HEK293 (cell line): ENCODE measurements at regions not wholly inside any gene's neighbourhood (a gene's known extent, or its start where the extent isn't known, plus 50 kb on each side); places are given as distances from the start of the nearest gene placed in this dataset.
A peak's percentile ranks its signal among the peaks of the same experiment; 100 is the strongest.

Source experiments
- CTCF ChIA-PET: fragments of 350-600 bp; formaldehyde crosslinking; extraction: SDS; loops from one replicate; lab custom pipeline; 2021; ENCODE audit warnings: antibody characterized with exemption; lab: Yijun Ruan, JAX
- POLR2A ChIA-PET: fragments of 300-600 bp; formaldehyde crosslinking; extraction: SDS; loops from one replicate; lab custom pipeline; 2020; ENCODE audit warnings: antibody characterized with exemption, inconsistent platforms; lab: Yijun Ruan, JAX
- H3K27ac ChIP-seq: fragments of 200-500 bp; sonication (Bioruptor generic); 2 replicates; pipeline ENCODE4 v1.5.1; 2014; ENCODE audit warnings: low read depth, low read length, control low read depth, inconsistent platforms; ENCODE audit errors: extremely low read depth
- H3K36me3 ChIP-seq, 2 experiments: fragments of 200-500 bp in 1 of 2; sonication (Bioruptor generic) in 1 of 2; 1 replicate in 1 of 2; 2 replicates in 1 of 2; pipeline ENCODE4 v1.5.1; 2014 to 2017; ENCODE audit warnings: inconsistent platforms in 2 of 2, low read length in 2 of 2; ENCODE audit not compliant: control insufficient read depth in 2 of 2, insufficient read depth in 1 of 2
- H3K4me1 ChIP-seq: fragments of 200-500 bp; sonication (Bioruptor generic); 2 replicates; pipeline ENCODE4 v1.5.1; 2014; ENCODE audit warnings: mild to moderate bottlenecking, low read length, inconsistent platforms; ENCODE audit not compliant: control insufficient read depth, insufficient read depth
- H3K4me3 ChIP-seq: 2 replicates; pipeline ENCODE4 v1.5.1; 2011; ENCODE audit warnings: low read depth, mild to moderate bottlenecking, control low read depth, low read length, moderate library complexity
- H3K9me3 ChIP-seq: fragments of 200-500 bp; sonication (Bioruptor generic); 2 replicates; pipeline ENCODE4 v1.5.1; 2014; ENCODE audit warnings: low read depth, low read length, inconsistent platforms; ENCODE audit not compliant: control insufficient read depth, insufficient read depth
- GLIS1 ChIP-seq: fragments of 450-650 bp; formaldehyde crosslinking; IDR thresholded peaks from 2 replicates; pipeline ENCODE4 v1.5.1; 2016; ENCODE audit warnings: missing biosample characterization, missing genetic modification characterization
- HOXC10 ChIP-seq: sonication (generic); formaldehyde crosslinking; IDR thresholded peaks from 2 replicates; pipeline ENCODE4 v1.8.1; 2023; ENCODE audit warnings: mild to moderate bottlenecking, missing genetic modification reagents
- INSM2 ChIP-seq: fragments of 450-650 bp; formaldehyde crosslinking; IDR thresholded peaks from 2 replicates; pipeline ENCODE4 v1.5.1; 2016; ENCODE audit warnings: missing biosample characterization, missing genetic modification characterization
- OVOL3 ChIP-seq: fragments of 450-650 bp; formaldehyde crosslinking; IDR thresholded peaks from 2 replicates; pipeline ENCODE4 v1.5.1; 2016; ENCODE audit warnings: missing biosample characterization, missing genetic modification characterization
- PATZ1 ChIP-seq: fragments of 450-650 bp; formaldehyde crosslinking; IDR thresholded peaks from 2 replicates; pipeline ENCODE4 v1.5.1; 2016; ENCODE audit warnings: missing biosample characterization, missing genetic modification characterization
- PRDM6 ChIP-seq: fragments of 450-650 bp; formaldehyde crosslinking; IDR thresholded peaks from 2 replicates; pipeline ENCODE4 v1.5.1; 2017; ENCODE audit warnings: missing biosample characterization, missing genetic modification characterization
- ZBTB11 ChIP-seq: fragments of 450-650 bp; formaldehyde crosslinking; conservative IDR thresholded peaks from 2 replicates; pipeline ENCODE4 v1.5.1; 2016; ENCODE audit warnings: low read depth, missing biosample characterization, missing genetic modification characterization
- ZBTB48 ChIP-seq: fragments of 450-650 bp; formaldehyde crosslinking; IDR thresholded peaks from 2 replicates; pipeline ENCODE4 v1.5.1; 2016; ENCODE audit warnings: missing biosample characterization, missing genetic modification characterization
- ZBTB7A ChIP-seq: fragments of 450-650 bp; formaldehyde crosslinking; IDR thresholded peaks from 2 replicates; pipeline ENCODE4 v1.5.1; 2016; ENCODE audit warnings: low read depth, missing biosample characterization, missing genetic modification characterization
- ZFP69B ChIP-seq: fragments of 450-650 bp; formaldehyde crosslinking; IDR thresholded peaks from 2 replicates; pipeline ENCODE4 v1.5.1; 2016; ENCODE audit warnings: missing biosample characterization, missing genetic modification characterization
- ZNF112 ChIP-seq: fragments of 450-650 bp; formaldehyde crosslinking; IDR thresholded peaks from 2 replicates; pipeline ENCODE4 v1.5.0; 2017; ENCODE audit warnings: missing biosample characterization, missing genetic modification characterization
- ZNF169 ChIP-seq: fragments of 450-650 bp; formaldehyde crosslinking; IDR thresholded peaks from 2 replicates; pipeline ENCODE4 v1.5.1; 2016; ENCODE audit warnings: missing biosample characterization, missing genetic modification characterization
- ZNF335 ChIP-seq: fragments of 450-650 bp; formaldehyde crosslinking; conservative IDR thresholded peaks from 2 replicates; pipeline ENCODE4 v1.5.1; 2016; ENCODE audit warnings: missing biosample characterization, missing genetic modification characterization
- ZNF366 ChIP-seq: fragments of 450-650 bp; formaldehyde crosslinking; conservative IDR thresholded peaks from 2 replicates; pipeline ENCODE4 v1.5.1; 2016; ENCODE audit warnings: missing biosample characterization, missing genetic modification characterization
- ZNF398 ChIP-seq: fragments of 450-650 bp; formaldehyde crosslinking; IDR thresholded peaks from 2 replicates; pipeline ENCODE4 v1.5.1; 2017; ENCODE audit warnings: missing biosample characterization, missing genetic modification characterization
- ZNF514 ChIP-seq: fragments of 450-650 bp; formaldehyde crosslinking; IDR thresholded peaks from 2 replicates; pipeline ENCODE4 v1.5.1; 2016; ENCODE audit warnings: missing biosample characterization, missing genetic modification characterization
- ZNF558 ChIP-seq: fragments of 450-650 bp; formaldehyde crosslinking; IDR thresholded peaks from 2 replicates; pipeline ENCODE4 v1.5.1; 2016; ENCODE audit warnings: missing biosample characterization, missing genetic modification characterization
- ZNF658 ChIP-seq: fragments of 450-650 bp; formaldehyde crosslinking; IDR thresholded peaks from 2 replicates; pipeline ENCODE4; 2016; ENCODE audit warnings: missing biosample characterization, missing genetic modification characterization
- ZNF692 ChIP-seq: fragments of 450-650 bp; formaldehyde crosslinking; IDR thresholded peaks from 2 replicates; pipeline ENCODE4 v1.5.1; 2016; ENCODE audit warnings: missing biosample characterization, missing genetic modification characterization
- ZNF707 ChIP-seq: fragments of 450-650 bp; formaldehyde crosslinking; IDR thresholded peaks from 2 replicates; pipeline ENCODE4 v1.5.1; 2016; ENCODE audit warnings: missing biosample characterization, missing genetic modification characterization
- ZNF830 ChIP-seq: fragments of 450-650 bp; IDR thresholded peaks from 2 replicates; pipeline ENCODE4 v1.5.0; 2018; ENCODE audit warnings: missing biosample characterization, missing genetic modification characterization, low read depth, mild to moderate bottlenecking, moderate library complexity

GRCh38 chr5:159752622-159753275 is 163.5 kb upstream of the ADRA1B start:
- Histone ChIP-seq H3K4me1 (no peaks in the 10 kb centered on the region), H3K36me3 (no peaks in the 10 kb centered on the region), H3K9me3 (no peaks in the 10 kb centered on the region; the same call in 1 of the 2 replicates), H3K27ac (no peak overlapping the region), H3K4me3 (no peak overlapping the region)
- POLR2A ChIA-PET, result no interaction called here
- TF ChIP-seq ZFP69B, result peak; percentile 97
- TF ChIP-seq ZNF335 (tag by site-specific recombination), result peak; percentile 74
- peak; percentile 17; the same call in 1 of the 2 replicates for TF ChIP-seq PRDM6 (tag by site-specific recombination)
- TF ChIP-seq ZNF112 (tag by site-specific recombination), result peak; percentile 9; the same call in 1 of the 2 replicates
- TF ChIP-seq ZBTB7A (tag by site-specific recombination), result no peak
- TF ChIP-seq GLIS1, result no peak
- 0 out of 2 replicates have a peak, but pooled peaks have one; percentile 27 for TF ChIP-seq PATZ1 (tag by site-specific recombination)
- TF ChIP-seq ZNF692 (tag by site-specific recombination), result peak; percentile 99
- TF ChIP-seq ZNF830 (tag by site-specific recombination), result no peak
- 0 out of 2 replicates have a peak, but pooled peaks have one; percentile 14 for TF ChIP-seq ZNF366 (tag by site-specific recombination)
- TF ChIP-seq ZBTB48 (tag by site-specific recombination), result peak; percentile 58; the same call in 1 of the 2 replicates
- CTCF ChIA-PET, result interaction anchor here (0.5 to 0.9 kb wide), 2 partner anchors 10 to 232 kb away, joined by 3 read pairs; no protein-coding TSS in a partner anchor

- ChIA-PET CTCF (no interaction called here), POLR2A (no interaction called here)
- Histone ChIP-seq H3K4me3 (no peak overlapping the region), H3K4me1 (no peaks in the 10 kb centered on the region), H3K9me3 (no peaks in the 10 kb centered on the region), H3K36me3 (no peaks in the 10 kb centered on the region), H3K27ac (no peak overlapping the region)
- TF ChIP-seq ZNF169, result no peak
- TF ChIP-seq ZNF658 (tag by site-specific recombination), result no peak
- TF ChIP-seq INSM2 (tag by site-specific recombination), result no peak
- no peak for TF ChIP-seq ZNF514 (tag by site-specific recombination)
- no peak for TF ChIP-seq ZNF707 (tag by site-specific recombination)
- no peak for TF ChIP-seq OVOL3 (tag by site-specific recombination)
- no peak for TF ChIP-seq GLIS1
- TF ChIP-seq ZNF558 (tag by site-specific recombination), result no peak
- TF ChIP-seq ZBTB11 (tag by site-specific recombination), result no peak
- no peak for TF ChIP-seq HOXC10 (CRISPR knock-in tag)
- no peak for TF ChIP-seq ZNF398
Measured at GRCh38 chr5:159758189-159758588, 158.1 kb upstream of the ADRA1B start.
